ENCODE measurements at regions not wholly inside any gene's neighbourhood (a gene's known extent, or its start where the extent isn't known, plus 50 kb on each side); places are given as distances from the start of the nearest gene placed in this dataset.

GRCh38 chr16:80468029-80468428 is 72.8 kb upstream of the DYNLRB2 start (continued):
- TF ChIP-seq NR1H2 (CRISPR knock-in tag; IDR thresholded peaks at IDR 0.05) (no peak), RELA (CRISPR knock-in tag; IDR thresholded peaks at IDR 0.05; ENCODE audit: borderline replicate concordance) (no peak), ZNF416 (CRISPR knock-in tag; IDR thresholded peaks at IDR 0.05) (no peak)

- peaks cover 13% of the 10 kb centered on the region for H3K27me3 Mint-ChIP-seq (ENCODE audit: low read depth)
- DNase-seq (ENCODE audit: low spot score) (peak; percentile 88), ATAC-seq (peak; percentile 93)
- H3K9me3 Mint-ChIP-seq = peaks cover 4% of the 10 kb centered on the region
- H3K36me3 Mint-ChIP-seq = no peaks in the 10 kb centered on the region
- H3K4me1 Mint-ChIP-seq = peaks cover 25% of the 10 kb centered on the region
- peak; percentile 95 for TF ChIP-seq CTCF (IDR thresholded peaks at IDR 0.05)
- TF ChIP-seq NFE2L1 (CRISPR knock-in tag; IDR thresholded peaks at IDR 0.05) = no peak
- ChIA-PET CTCF (interaction anchor here (0.6 to 3.7 kb wide), 31 partner anchors 8 to 865 kb away, joined by 3 to 27 read pairs (median 4); no protein-coding TSS in a partner anchor), POLR2A (no interaction called here)
- peak overlapping the region; percentile 49 for H3K4me3 Mint-ChIP-seq
- H3K27ac Mint-ChIP-seq = peak overlapping the region; percentile 14
Observed at GRCh38 chr16:80466024-80466987, 74.5 kb upstream of the DYNLRB2 start.

- DNase-seq (ENCODE audit: low spot score) = no peak
- CTCF ChIA-PET = interaction anchor here (1.3 kb wide), 1 partner anchor 26 kb away, joined by 6 read pairs; no protein-coding TSS in a partner anchor
- peaks cover 13% of the 10 kb centered on the region for H3K27me3 Mint-ChIP-seq (ENCODE audit: low read depth)
- POLR2A ChIA-PET = no interaction called here
- H3K4me3 Mint-ChIP-seq = no peak overlapping the region
- H3K4me1 Mint-ChIP-seq = peaks cover 36% of the 10 kb centered on the region
- no peak overlapping the region for H3K27ac Mint-ChIP-seq
- no peak for ATAC-seq
- H3K9me3 Mint-ChIP-seq = no peaks in the 10 kb centered on the region
- no peak for TF ChIP-seq ZNF281 (CRISPR knock-in tag; IDR thresholded peaks at IDR 0.05)
- TF ChIP-seq SMAD4 (CRISPR knock-in tag; IDR thresholded peaks at IDR 0.05) = no peak
- TF ChIP-seq NR1H2 (CRISPR knock-in tag; IDR thresholded peaks at IDR 0.05) = no peak
- TF ChIP-seq TCF7 (CRISPR knock-in tag; IDR thresholded peaks at IDR 0.05; ENCODE audit: low read depth) = no peak
- no peaks in the 10 kb centered on the region for H3K36me3 Mint-ChIP-seq
Observed at GRCh38 chr16:80463751-80464495, 76.9 kb upstream of the DYNLRB2 start.

GRCh38 chr16:80463326-80463725 is 77.5 kb upstream of the DYNLRB2 start:
- ATAC-seq = no peak
- H3K36me3 Mint-ChIP-seq = no peaks in the 10 kb centered on the region
- no peak for TF ChIP-seq ZBTB43 (CRISPR knock-in tag; IDR thresholded peaks at IDR 0.05)
- TF ChIP-seq ZNF396 (CRISPR knock-in tag; IDR thresholded peaks at IDR 0.05; ENCODE audit: borderline replicate concordance) = no peak
- TF ChIP-seq ZNF532 (CRISPR knock-in tag; IDR thresholded peaks at IDR 0.05; ENCODE audit: borderline replicate concordance) = no peak
- no peak for TF ChIP-seq ZNF263 (CRISPR knock-in tag; IDR thresholded peaks at IDR 0.05; ENCODE audit: low read depth)
- no peak for TF ChIP-seq ATF1 (CRISPR knock-in tag; IDR thresholded peaks at IDR 0.05)
- no peak for TF ChIP-seq E2F5 (CRISPR knock-in tag; IDR thresholded peaks at IDR 0.05)

More at GRCh38 chr16:80463326-80463725, 77.5 kb upstream of the DYNLRB2 start:
- no peaks in the 10 kb centered on the region for H3K9me3 Mint-ChIP-seq
- ChIA-PET CTCF (interaction anchor here (1.3 kb wide), 1 partner anchor 26 kb away, joined by 6 read pairs; no protein-coding TSS in a partner anchor), POLR2A (no interaction called here)
- H3K4me1 Mint-ChIP-seq = peaks cover 37% of the 10 kb centered on the region
- DNase-seq (ENCODE audit: low spot score) = no peak
- no peak overlapping the region for H3K4me3 Mint-ChIP-seq
- peaks cover 13% of the 10 kb centered on the region for H3K27me3 Mint-ChIP-seq (ENCODE audit: low read depth)
- no peak overlapping the region for H3K27ac Mint-ChIP-seq

Data from WTC11 (cell line).